BLaER1 treated with 17β-estradiol and CSF1 and Interleukin-3, amounts not matched to agents 10 nM and 100 nM (cell line): ENCODE measurements at regions not wholly inside any gene's neighbourhood (a gene's known extent, or its start where the extent isn't known, plus 50 kb on each side); places are given as distances from the start of the nearest gene placed in this dataset.
A peak's percentile ranks its signal among the peaks of the same experiment; 100 is the strongest.

Experiments used
- H3K27ac ChIP-seq, 11 experiments: shearing (Covaris generic); formaldehyde crosslinking; 2 replicates each; pipeline ENCODE4 v1.8.1; 2022
- H3K27me3 ChIP-seq, 11 experiments: shearing (Covaris generic); formaldehyde crosslinking; 2 replicates each; pipeline ENCODE4 v1.8.1; 2022
- H3K36me3 ChIP-seq, 11 experiments: shearing (Covaris generic); formaldehyde crosslinking; 2 replicates each; pipeline ENCODE4 v1.8.1; 2022
- H3K4me1 ChIP-seq, 10 experiments: shearing (Covaris generic); formaldehyde crosslinking; 2 replicates each; pipeline ENCODE4 v1.8.1; 2022
- H3K4me2 ChIP-seq, 11 experiments: shearing (Covaris generic); formaldehyde crosslinking; 2 replicates each; pipeline ENCODE4 v1.8.1; 2022
- H3K4me3 ChIP-seq, 10 experiments: shearing (Covaris generic); formaldehyde crosslinking; 2 replicates each; pipeline ENCODE4 v1.8.1; 2022
- H3K9ac ChIP-seq, 11 experiments: shearing (Covaris generic); formaldehyde crosslinking; 2 replicates each; pipeline ENCODE4 v1.8.1; 2022
- H3K9me3 ChIP-seq, 11 experiments: shearing (Covaris generic); formaldehyde crosslinking; replicated peaks in 1 of 11; 2 replicates each; pipeline ENCODE4 v1.8.1; 2022
- H4K20me1 ChIP-seq, 11 experiments: shearing (Covaris generic); formaldehyde crosslinking; 2 replicates each; pipeline ENCODE4 v1.8.1; 2022
- Cebpa-rat ChIP-seq, 11 experiments: shearing (Covaris generic); IDR thresholded peaks; 2 replicates each; pipeline ENCODE4 v1.8.1; 2022

- H3K4me3 ChIP-seq = no peak overlapping the region
- no peaks in the 10 kb centered on the region for H3K36me3 ChIP-seq
- no peaks in the 10 kb centered on the region for H4K20me1 ChIP-seq
- no peak for TF ChIP-seq Cebpa-rat (IDR thresholded peaks at IDR 0.05)
- H3K9me3 ChIP-seq = peaks cover 16 to 38% (median 29%) of the 10 kb centered on the region in 11 experiments
- H3K27me3 ChIP-seq = no peaks in the 10 kb centered on the region
- H3K9ac ChIP-seq = no peak overlapping the region
- no peak overlapping the region for H3K27ac ChIP-seq
- peaks cover 26 to 50% (median 42%) of the 10 kb centered on the region in 10 experiments for H3K4me1 ChIP-seq
- H3K4me2 ChIP-seq = no peak overlapping the region
These were observed 164.5 kb downstream of the CD83 start for GRCh38 chr6:14281811-14282660.

- Histone ChIP-seq H3K4me2 (peak overlapping the region in 5 of 11 experiments; percentile 38 to 56 (median 52); a peak in 9 of 22 replicates), H3K36me3 (no peaks in the 10 kb centered on the region), H4K20me1 (no peaks in the 10 kb centered on the region), H3K27ac (no peak overlapping the region), H3K4me1 (peaks cover 17 to 40% (median 32%) of the 10 kb centered on the region in 10 experiments), H3K9ac (no peak overlapping the region), H3K4me3 (no peak overlapping the region), H3K9me3 (peaks cover 16 to 40% (median 29%) of the 10 kb centered on the region in 11 experiments), H3K27me3 (no peaks in the 10 kb centered on the region)
- no peak for TF ChIP-seq Cebpa-rat (IDR thresholded peaks at IDR 0.05)
These were observed 165.4 kb downstream of the CD83 start for GRCh38 chr6:14282854-14283505.

- 0 out of 22 replicates have a peak overlapping the region, but pooled peaks of 1 of the 11 experiments have one; percentile 7 for H3K27ac ChIP-seq
- H3K9me3 ChIP-seq = peaks cover 16 to 46% (median 30%) of the 10 kb centered on the region in 11 experiments
- TF ChIP-seq Cebpa-rat (IDR thresholded peaks at IDR 0.05) = peak in 6 of 11 experiments; percentile 10 to 80 (median 56); a peak in 7 of 22 replicates
- no peak overlapping the region for H3K9ac ChIP-seq
- no peaks in the 10 kb centered on the region for H3K27me3 ChIP-seq
- H3K36me3 ChIP-seq = no peaks in the 10 kb centered on the region
- no peaks in the 10 kb centered on the region for H4K20me1 ChIP-seq
- H3K4me1 ChIP-seq = peaks cover 10 to 33% (median 25%) of the 10 kb centered on the region in 10 experiments
- H3K4me3 ChIP-seq = no peak overlapping the region
- peak overlapping the region; percentile 28 to 56 (median 38); a peak in 20 of 22 replicates for H3K4me2 ChIP-seq
These were observed 166.1 kb downstream of the CD83 start for GRCh38 chr6:14283600-14284235.

- TF ChIP-seq Cebpa-rat (IDR thresholded peaks at IDR 0.05) = no peak
- no peak overlapping the region for H3K4me3 ChIP-seq
- H3K27me3 ChIP-seq = no peaks in the 10 kb centered on the region
- H3K27ac ChIP-seq = no peak overlapping the region
- H3K4me2 ChIP-seq = peak overlapping the region in 5 of 11 experiments; percentile 9 to 56 (median 52); a peak in 9 of 22 replicates
- peaks cover 7 to 34% (median 24%) of the 10 kb centered on the region in 10 experiments; a peak in 17 of 20 replicates for H3K4me1 ChIP-seq
- H4K20me1 ChIP-seq = no peaks in the 10 kb centered on the region
- no peak overlapping the region for H3K9ac ChIP-seq
- no peaks in the 10 kb centered on the region for H3K36me3 ChIP-seq
- H3K9me3 ChIP-seq = peaks cover 12 to 41% (median 30%) of the 10 kb centered on the region in 11 experiments
These were observed 167.5 kb downstream of the CD83 start for GRCh38 chr6:14284969-14285590.

GRCh38 chr6:14286144-14286543 lies 168.6 kb downstream of the CD83 start:
- no peaks in the 10 kb centered on the region for H3K36me3 ChIP-seq
- H3K9ac ChIP-seq = no peak overlapping the region
- no peaks in the 10 kb centered on the region for H3K27me3 ChIP-seq
- no peak overlapping the region for H3K4me3 ChIP-seq
- peaks cover 15 to 45% (median 34%) of the 10 kb centered on the region in 10 experiments; a peak in 17 of 20 replicates for H3K4me1 ChIP-seq
- H3K4me2 ChIP-seq = no peak overlapping the region
- peaks cover 1 to 31% (median 19%) of the 10 kb centered on the region in 11 experiments; a peak in 21 of 22 replicates for H3K9me3 ChIP-seq
- H3K27ac ChIP-seq = no peak overlapping the region
- TF ChIP-seq Cebpa-rat (IDR thresholded peaks at IDR 0.05) = no peak
- H4K20me1 ChIP-seq = no peaks in the 10 kb centered on the region

- Histone ChIP-seq H3K4me2 (no peak overlapping the region), H3K27ac (no peak overlapping the region), H3K4me3 (no peak overlapping the region)
These were observed 169.3 kb downstream of the CD83 start for GRCh38 chr6:14286634-14287428.

GRCh38 chr6:14287707-14288106 lies 170.1 kb downstream of the CD83 start:
- peaks cover 0 to 16% (median 7%) of the 10 kb centered on the region in 11 experiments; a peak in 13 of 22 replicates for H3K9me3 ChIP-seq
- H3K9ac ChIP-seq = no peak overlapping the region
- no peaks in the 10 kb centered on the region for H3K36me3 ChIP-seq

More at GRCh38 chr6:14286634-14287428, 169.3 kb downstream of the CD83 start:
- H4K20me1 ChIP-seq = no peaks in the 10 kb centered on the region
- no peaks in the 10 kb centered on the region for H3K36me3 ChIP-seq
- TF ChIP-seq Cebpa-rat (IDR thresholded peaks at IDR 0.05) = no peak
- H3K4me1 ChIP-seq = peaks cover 15 to 51% (median 34%) of the 10 kb centered on the region in 10 experiments; a peak in 17 of 20 replicates
- peaks cover 0 to 24% (median 14%) of the 10 kb centered on the region in 11 experiments; a peak in 18 of 22 replicates for H3K9me3 ChIP-seq
- H3K9ac ChIP-seq = no peak overlapping the region
- H3K27me3 ChIP-seq = no peaks in the 10 kb centered on the region

GRCh38 chr6:14288910-14289309 lies 171.3 kb downstream of the CD83 start:
- Histone ChIP-seq H3K4me3 (no peak overlapping the region), H3K4me1 (peaks cover 10 to 59% (median 32%) of the 10 kb centered on the region in 10 experiments; a peak in 17 of 20 replicates), H3K4me2 (no peak overlapping the region), H3K36me3 (no peaks in the 10 kb centered on the region), H3K9me3 (peaks cover 0 to 13% (median 7%) of the 10 kb centered on the region in 11 experiments; a peak in 10 of 22 replicates), H4K20me1 (no peaks in the 10 kb centered on the region), H3K27me3 (no peaks in the 10 kb centered on the region), H3K27ac (no peak overlapping the region), H3K9ac (no peak overlapping the region)
- no peak for TF ChIP-seq Cebpa-rat (IDR thresholded peaks at IDR 0.05)

More at GRCh38 chr6:14287707-14288106, 170.1 kb downstream of the CD83 start:
- Histone ChIP-seq H4K20me1 (no peaks in the 10 kb centered on the region), H3K4me3 (no peak overlapping the region), H3K4me2 (no peak overlapping the region), H3K27me3 (no peaks in the 10 kb centered on the region), H3K4me1 (peaks cover 15 to 59% (median 35%) of the 10 kb centered on the region in 10 experiments; a peak in 17 of 20 replicates), H3K27ac (no peak overlapping the region)
- no peak for TF ChIP-seq Cebpa-rat (IDR thresholded peaks at IDR 0.05)
